Retinal pigment epithelial cell (primary cell): ENCODE measurements at regions not wholly inside any gene's neighbourhood (a gene's known extent, or its start where the extent isn't known, plus 50 kb on each side); places are given as distances from the start of the nearest gene placed in this dataset.

Experiments
- DNase-seq: peaks from one replicate; pipeline ENCODE4 v3.0.0-alpha.2; 2010; ENCODE audit warnings: low read depth
- H3K4me3 ChIP-seq: 2 replicates; pipeline ENCODE4 v1.5.1; 2011; ENCODE audit warnings: mild to moderate bottlenecking, low read length, control low read depth, moderate library complexity
- TF ChIP-seq, protein P1 (sequence below): conservative IDR thresholded peaks from 2 replicates; pipeline ENCODE4 v1.5.1; 2011; ENCODE audit warnings: low read depth, low read length, control low read depth, inconsistent platforms

DNA sequence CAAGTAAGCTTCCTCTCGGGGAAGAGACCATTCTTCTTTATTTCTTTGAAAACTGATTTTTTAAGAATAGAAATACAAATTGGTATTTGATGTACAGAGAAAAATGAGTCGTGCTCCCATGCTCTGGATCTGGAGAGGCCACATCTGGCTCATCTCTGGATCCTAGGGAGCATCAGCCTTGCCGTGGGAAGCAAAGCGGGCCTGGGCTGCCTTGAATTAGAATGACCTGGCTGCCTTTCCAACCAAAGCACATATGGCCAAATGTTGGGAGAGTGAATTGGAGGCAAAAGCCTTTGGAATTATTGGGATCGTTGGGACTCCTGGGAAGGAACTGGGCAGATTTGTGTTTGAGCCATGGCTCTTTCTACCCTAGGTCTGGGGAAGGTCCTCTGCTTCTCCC lies 80.0 kb downstream of the SLC25A47 start:
- DNase-seq = no peak
- TF ChIP-seq, protein P1, sequence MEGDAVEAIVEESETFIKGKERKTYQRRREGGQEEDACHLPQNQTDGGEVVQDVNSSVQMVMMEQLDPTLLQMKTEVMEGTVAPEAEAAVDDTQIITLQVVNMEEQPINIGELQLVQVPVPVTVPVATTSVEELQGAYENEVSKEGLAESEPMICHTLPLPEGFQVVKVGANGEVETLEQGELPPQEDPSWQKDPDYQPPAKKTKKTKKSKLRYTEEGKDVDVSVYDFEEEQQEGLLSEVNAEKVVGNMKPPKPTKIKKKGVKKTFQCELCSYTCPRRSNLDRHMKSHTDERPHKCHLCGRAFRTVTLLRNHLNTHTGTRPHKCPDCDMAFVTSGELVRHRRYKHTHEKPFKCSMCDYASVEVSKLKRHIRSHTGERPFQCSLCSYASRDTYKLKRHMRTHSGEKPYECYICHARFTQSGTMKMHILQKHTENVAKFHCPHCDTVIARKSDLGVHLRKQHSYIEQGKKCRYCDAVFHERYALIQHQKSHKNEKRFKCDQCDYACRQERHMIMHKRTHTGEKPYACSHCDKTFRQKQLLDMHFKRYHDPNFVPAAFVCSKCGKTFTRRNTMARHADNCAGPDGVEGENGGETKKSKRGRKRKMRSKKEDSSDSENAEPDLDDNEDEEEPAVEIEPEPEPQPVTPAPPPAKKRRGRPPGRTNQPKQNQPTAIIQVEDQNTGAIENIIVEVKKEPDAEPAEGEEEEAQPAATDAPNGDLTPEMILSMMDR = no peak
- H3K4me3 ChIP-seq = no peak overlapping the region

DNA sequence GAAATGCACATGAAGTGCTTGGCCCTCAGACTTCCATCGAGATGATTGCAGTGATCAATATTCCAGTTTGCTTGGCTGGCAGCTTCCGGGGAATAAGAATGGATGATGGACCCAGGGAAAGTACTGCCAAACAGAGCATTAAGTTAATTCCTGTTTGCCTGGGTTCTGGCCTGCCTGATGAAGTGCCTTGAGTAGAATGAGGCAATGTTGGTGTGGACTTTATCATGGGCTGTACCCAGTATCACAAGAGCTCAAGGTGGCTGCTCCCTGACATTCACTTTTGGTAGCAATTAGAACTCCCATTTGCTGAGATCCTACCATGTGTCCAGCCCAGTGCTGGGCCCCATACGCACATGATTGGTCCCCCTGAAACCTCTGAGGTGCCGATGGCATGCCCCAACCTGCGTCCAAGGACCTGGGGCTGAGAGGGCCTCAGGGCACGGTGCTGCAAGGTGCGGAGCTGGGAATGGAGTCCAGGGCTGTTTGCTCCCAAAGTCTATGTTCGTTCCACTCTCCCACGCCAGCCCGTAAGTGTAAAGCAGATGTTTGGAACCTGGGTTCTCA lies 80.7 kb downstream of the SLC25A47 start:
- no peak overlapping the region for H3K4me3 ChIP-seq
- TF ChIP-seq, protein P1 = no peak
- no peak for DNase-seq

DNA sequence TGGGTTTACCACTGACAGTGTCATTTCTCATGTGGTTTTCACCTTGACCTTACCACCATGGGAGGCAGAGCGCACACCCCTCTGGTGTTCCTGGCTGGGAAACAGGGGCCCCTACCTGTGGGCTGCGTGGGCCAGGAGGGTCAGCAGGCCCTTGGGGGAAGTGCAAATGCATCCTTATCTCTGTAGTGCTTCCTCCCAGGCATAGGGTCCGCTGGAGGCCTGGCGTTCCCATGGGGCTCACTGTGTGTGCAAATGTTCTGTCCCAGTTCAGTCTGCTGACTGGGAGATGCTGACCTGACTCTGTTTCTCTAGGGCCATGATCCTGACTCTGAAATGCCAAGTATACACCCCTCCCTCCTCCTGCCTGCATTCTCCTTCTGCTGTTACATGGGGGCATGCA lies 81.3 kb downstream of the SLC25A47 start:
- TF ChIP-seq, protein P1 = no peak
- H3K4me3 ChIP-seq = no peak overlapping the region
- DNase-seq = no peak

DNA sequence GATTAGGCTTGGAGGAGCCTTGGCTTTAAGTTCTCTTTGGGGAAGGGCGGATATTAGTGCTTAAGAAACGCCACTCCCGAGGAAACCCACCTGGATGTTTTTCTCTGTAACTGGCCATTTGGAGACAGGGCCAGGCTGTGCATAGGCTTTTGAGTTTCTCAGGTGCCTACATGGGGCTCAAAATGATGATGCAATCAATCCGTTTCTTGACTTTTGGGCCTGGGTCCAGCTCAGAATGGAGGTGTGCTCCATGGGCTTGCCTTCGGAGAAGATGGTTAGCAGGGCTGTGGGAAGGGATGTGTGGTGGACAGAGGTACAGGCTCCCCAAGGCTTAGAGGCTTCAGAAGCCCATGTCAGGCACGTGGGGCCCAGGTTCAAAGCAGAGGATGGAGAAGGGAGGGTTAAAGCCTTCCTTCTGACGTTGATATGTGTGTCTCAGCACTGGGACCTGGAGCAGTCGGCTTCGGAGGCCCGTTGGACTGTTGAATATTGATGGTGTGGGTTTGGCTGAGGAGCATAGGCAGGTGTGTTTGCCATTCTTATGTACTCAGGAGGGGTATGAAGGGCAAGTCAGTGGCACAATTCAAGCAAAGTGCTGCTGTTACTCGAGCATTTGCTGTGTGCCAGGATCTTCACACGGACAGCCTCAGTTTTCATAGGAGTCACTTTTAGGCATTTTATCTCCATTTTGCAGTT lies 82.8 kb downstream of the SLC25A47 start:
- no peak overlapping the region for H3K4me3 ChIP-seq
- TF ChIP-seq, protein P1 = no peak
- no peak for DNase-seq

DNA sequence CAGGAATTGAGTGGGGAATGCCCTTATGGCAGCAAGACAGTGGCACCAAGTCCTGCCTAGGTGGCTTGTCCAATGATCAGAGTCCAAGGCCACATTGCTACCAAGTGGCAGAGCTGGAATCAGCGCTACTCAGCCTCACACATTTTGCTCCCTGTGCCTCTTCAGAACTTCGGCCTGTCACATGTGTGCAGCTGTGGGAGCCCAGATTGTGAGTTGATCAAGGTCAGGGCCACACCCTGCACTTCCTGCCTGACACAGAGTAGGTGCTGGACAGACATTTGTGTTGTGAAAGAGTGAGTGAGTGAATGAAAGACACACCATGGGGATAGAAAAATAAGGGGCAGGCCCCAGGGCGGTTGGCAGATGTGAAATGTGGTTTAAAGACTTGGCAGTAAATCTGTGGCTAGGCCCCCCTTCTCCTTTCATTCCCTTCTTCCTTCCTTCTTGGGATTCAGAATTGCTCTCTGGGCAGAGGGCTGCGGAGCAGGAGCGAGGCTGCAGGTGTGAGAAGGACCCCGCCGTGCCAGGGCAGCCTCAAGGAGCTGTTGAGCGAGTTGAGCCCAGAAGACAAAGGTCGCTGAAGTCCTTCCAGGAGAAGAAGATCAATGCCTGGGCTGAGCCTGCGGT lies 83.5 kb downstream of the SLC25A47 start:
- no peak overlapping the region for H3K4me3 ChIP-seq
- TF ChIP-seq, protein P1 = no peak
- no peak for DNase-seq

DNA sequence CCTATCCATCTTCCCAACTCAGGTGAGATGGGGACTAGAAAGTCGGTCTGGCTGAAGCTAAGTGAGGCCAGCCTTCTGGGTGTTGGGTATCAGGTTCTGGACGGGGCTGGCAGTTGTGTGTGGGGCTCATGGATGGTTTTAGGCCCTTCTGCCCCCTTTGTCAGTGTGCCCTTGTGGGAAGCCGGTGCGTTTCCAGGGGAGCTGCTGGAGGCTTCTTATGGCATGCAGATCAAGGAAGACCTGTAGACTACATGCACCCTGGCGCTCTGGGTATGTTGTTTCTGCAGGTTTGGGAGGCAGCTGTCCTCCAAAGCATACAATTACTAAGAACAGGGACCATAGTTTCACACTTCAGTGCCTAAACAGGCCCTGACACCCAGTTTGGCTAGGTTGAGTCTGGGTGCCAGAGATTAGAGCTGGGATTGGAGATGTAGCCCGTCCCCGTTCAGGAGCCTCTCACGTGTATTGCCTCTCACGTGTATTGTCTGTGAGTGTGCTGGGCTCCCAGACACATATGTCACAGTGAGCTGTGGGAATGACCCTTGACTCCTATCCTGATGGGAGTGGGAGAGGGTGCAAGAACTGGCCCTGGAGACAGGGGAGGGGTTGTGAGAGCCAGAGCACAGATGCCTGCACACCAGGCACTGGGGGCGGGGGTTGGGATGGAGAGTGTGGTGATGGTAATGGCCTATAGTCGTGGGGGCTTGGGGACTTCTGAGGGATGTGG lies 84.4 kb downstream of the SLC25A47 start:
- TF ChIP-seq, protein P1 = no peak
- no peak overlapping the region for H3K4me3 ChIP-seq
- DNase-seq = no peak
